ENCODE measurements at regions not wholly inside any gene's neighbourhood (a gene's known extent, or its start where the extent isn't known, plus 50 kb on each side); places are given as distances from the start of the nearest gene placed in this dataset.

- Mint-ChIP-seq H3K4me1 (peaks cover 13% of the 10 kb centered on the region), H3K4me3 (no peak overlapping the region), H3K27ac (no peak overlapping the region), H3K9me3 (no peaks in the 10 kb centered on the region), H3K27me3 (ENCODE audit: low read depth) (peaks cover 8% of the 10 kb centered on the region), H3K36me3 (ENCODE audit: low read depth) (no peaks in the 10 kb centered on the region)
- TF ChIP-seq CTCF (IDR thresholded peaks at IDR 0.05; ENCODE audit: unreplicated experiment in 3 of 3): no peak
Measured at GRCh38 chr2:60000686-60001085, 552.8 kb downstream of the BCL11A start.

- Mint-ChIP-seq H3K9me3 (no peaks in the 10 kb centered on the region), H3K4me1 (peaks cover 13% of the 10 kb centered on the region), H3K27ac (no peak overlapping the region), H3K36me3 (ENCODE audit: low read depth) (no peaks in the 10 kb centered on the region), H3K4me3 (no peak overlapping the region), H3K27me3 (ENCODE audit: low read depth) (peaks cover 9% of the 10 kb centered on the region)
- no peak for TF ChIP-seq CTCF (IDR thresholded peaks at IDR 0.05; ENCODE audit: unreplicated experiment in 3 of 3)
Measured at GRCh38 chr2:59998324-59998723, 555.1 kb downstream of the BCL11A start.

GRCh38 chr2:59997371-59997770 is 556.1 kb downstream of the BCL11A start:
- Mint-ChIP-seq H3K27ac (no peak overlapping the region), H3K9me3 (no peaks in the 10 kb centered on the region), H3K4me3 (no peak overlapping the region), H3K4me1 (peaks cover 13% of the 10 kb centered on the region), H3K36me3 (ENCODE audit: low read depth) (no peaks in the 10 kb centered on the region), H3K27me3 (ENCODE audit: low read depth) (peaks cover 9% of the 10 kb centered on the region)
- TF ChIP-seq CTCF (IDR thresholded peaks at IDR 0.05; ENCODE audit: unreplicated experiment in 3 of 3): no peak

- no peak for TF ChIP-seq CTCF (IDR thresholded peaks at IDR 0.05; ENCODE audit: unreplicated experiment in 3 of 3)
- Mint-ChIP-seq H3K4me3 (no peak overlapping the region), H3K9me3 (no peaks in the 10 kb centered on the region), H3K4me1 (peaks cover 11% of the 10 kb centered on the region), H3K27me3 (ENCODE audit: low read depth) (peaks cover 9% of the 10 kb centered on the region), H3K27ac (no peak overlapping the region), H3K36me3 (ENCODE audit: low read depth) (no peaks in the 10 kb centered on the region)
Measured at GRCh38 chr2:59996855-59997254, 556.6 kb downstream of the BCL11A start.

GRCh38 chr2:59993726-59994125 is 559.7 kb downstream of the BCL11A start:
- Mint-ChIP-seq H3K4me3 (no peak overlapping the region), H3K27me3 (ENCODE audit: low read depth) (peaks cover 9% of the 10 kb centered on the region), H3K36me3 (ENCODE audit: low read depth) (no peaks in the 10 kb centered on the region), H3K9me3 (no peaks in the 10 kb centered on the region), H3K27ac (no peak overlapping the region), H3K4me1 (peaks cover 7% of the 10 kb centered on the region)
- TF ChIP-seq CTCF (IDR thresholded peaks at IDR 0.05; ENCODE audit: unreplicated experiment in 3 of 3): no peak

GRCh38 chr2:59988341-59988740 is 565.1 kb downstream of the BCL11A start:
- H3K27ac Mint-ChIP-seq: no peak overlapping the region
- no peaks in the 10 kb centered on the region for H3K4me1 Mint-ChIP-seq
- no peaks in the 10 kb centered on the region for H3K36me3 Mint-ChIP-seq (ENCODE audit: low read depth)
- no peak for TF ChIP-seq CTCF (IDR thresholded peaks at IDR 0.05; ENCODE audit: unreplicated experiment in 3 of 3)
- no peaks in the 10 kb centered on the region for H3K27me3 Mint-ChIP-seq (ENCODE audit: low read depth)
- no peak overlapping the region for H3K4me3 Mint-ChIP-seq
- H3K9me3 Mint-ChIP-seq: no peaks in the 10 kb centered on the region

Measured in nephron (organoid).